Hepatocyte (in vitro differentiated cells): ENCODE measurements at regions not wholly inside any gene's neighbourhood (a gene's known extent, or its start where the extent isn't known, plus 50 kb on each side); places are given as distances from the start of the nearest gene placed in this dataset.

Experiments used
- CTCF ChIP-seq: fragments of 200-600 bp; sonication (generic); IDR thresholded peaks from 2 replicates; pipeline ENCODE4 v1.5.1; 2016; ENCODE audit warnings: antibody characterized with exemption, mild to moderate bottlenecking; ENCODE audit not compliant: poor library complexity
- EZH2 ChIP-seq: fragments of 200-600 bp; sonication (generic); IDR thresholded peaks from 2 replicates; pipeline ENCODE4 v1.6.1; 2016; ENCODE audit warnings: antibody characterized with exemption, mild to moderate bottlenecking, borderline replicate concordance
- EZH2phosphoT487 ChIP-seq: fragments of 200-600 bp; sonication (generic); IDR thresholded peaks from one replicate; pipeline ENCODE4 v1.6.1; 2018; ENCODE audit warnings: antibody characterized with exemption, mild to moderate bottlenecking, low read depth, moderate library complexity; ENCODE audit not compliant: unreplicated experiment, severe bottlenecking

DNA sequence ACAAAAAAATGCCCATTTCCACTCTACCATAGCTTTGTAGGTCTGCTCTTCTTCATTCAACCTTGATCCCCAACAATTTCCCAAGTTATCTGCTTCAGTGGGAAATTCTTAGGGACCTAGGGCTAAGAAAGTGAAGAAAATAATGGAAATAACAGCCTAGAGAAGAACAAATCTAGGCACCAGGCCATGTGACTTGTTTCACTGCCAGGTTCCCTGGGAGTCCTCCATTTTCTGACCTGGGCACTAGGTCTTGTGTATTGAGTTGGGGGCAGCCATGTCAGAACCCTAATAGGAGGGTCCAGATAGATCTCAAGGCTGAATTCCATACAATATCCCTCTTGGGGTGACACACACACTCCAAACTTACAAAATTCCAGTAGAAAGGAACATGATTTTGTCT lies 194.6 kb upstream of the STK26 start:
- TF ChIP-seq EZH2phosphoT487, result no peak
- no peak for TF ChIP-seq CTCF
- TF ChIP-seq EZH2, result no peak
